OCI-LY7 (cell line): ENCODE measurements at regions not wholly inside any gene's neighbourhood (a gene's known extent, or its start where the extent isn't known, plus 50 kb on each side); places are given as distances from the start of the nearest gene placed in this dataset.
"Not testable (repeated sequence)": the region's sequence is repeated elsewhere in the genome, so short reads cannot be mapped to it uniquely, and the experiment has no call there.

ENCODE experiments used
- BruUV-seq: library from RNA; stranded (reverse); fragments of 400-500 nt; replicated peaks from 2 replicates; lab custom pipeline; 2021; lab: Mats Ljungman, UMichigan
- CTCF ChIA-PET: fragments of 300-600 bp; sonication (Branson Sonifier 250); formaldehyde crosslinking; loops from one replicate; lab custom pipeline; 2022; ENCODE audit warnings: antibody characterized with exemption; ENCODE audit not compliant: unreplicated experiment; lab: Charles Lee
- POLR2A ChIA-PET: fragments of 300-600 bp; sonication (Branson Sonifier 250); formaldehyde crosslinking; loops from one replicate; lab custom pipeline; 2022; ENCODE audit warnings: antibody characterized with exemption; lab: Charles Lee
- DNase-seq: peaks from one replicate; pipeline ENCODE4 v3.0.0-alpha.2; 2015; ENCODE audit warnings: low spot score
- H2AFZ ChIP-seq: fragments of 200-600 bp; sonication (generic), shearing (Covaris generic); 2 replicates; pipeline ENCODE4 v1.6.1; 2014; ENCODE audit warnings: mild to moderate bottlenecking, antibody characterized with exemption, low read length, moderate library complexity
- H3K27ac ChIP-seq: fragments of 200-600 bp; sonication (generic); 2 replicates; pipeline ENCODE4 v1.5.1; 2014; ENCODE audit warnings: mixed run types, low read depth, mild to moderate bottlenecking, moderate library complexity, low read length, inconsistent platforms; ENCODE audit not compliant: poor library complexity, severe bottlenecking
- H3K36me3 ChIP-seq: fragments of 200-600 bp; sonication (generic); 2 replicates; pipeline ENCODE4 v1.6.1; 2014; ENCODE audit warnings: mild to moderate bottlenecking, antibody characterized with exemption, low read length, moderate library complexity, mixed read lengths; ENCODE audit not compliant: insufficient read depth
- H3K4me1 ChIP-seq: fragments of 200-600 bp; sonication (generic); 2 replicates; pipeline ENCODE4 v1.5.1; 2014; ENCODE audit warnings: mild to moderate bottlenecking, low read length; ENCODE audit not compliant: insufficient read depth, poor library complexity, severe bottlenecking
- H3K4me2 ChIP-seq: fragments of 200-600 bp; sonication (generic); 2 replicates; pipeline ENCODE4 v1.6.1; 2014; ENCODE audit warnings: mild to moderate bottlenecking, low read length
- H3K4me3 ChIP-seq: fragments of 200-600 bp; sonication (generic); 2 replicates; pipeline ENCODE4 v1.5.1; 2014; ENCODE audit warnings: mild to moderate bottlenecking, low read depth, low read length; ENCODE audit not compliant: poor library complexity, severe bottlenecking
- H3K79me2 ChIP-seq: fragments of 200-600 bp; sonication (generic); 2 replicates; pipeline ENCODE4 v1.6.1; 2016; ENCODE audit warnings: low read depth, mild to moderate bottlenecking, low read length, moderate library complexity, mixed read lengths; ENCODE audit not compliant: insufficient read depth
- H3K9me2 ChIP-seq: fragments of 200-600 bp; sonication (generic); 2 replicates; pipeline ENCODE4 v1.6.1; 2016; ENCODE audit warnings: mild to moderate bottlenecking, low read length, mixed read lengths; ENCODE audit not compliant: insufficient read depth
- H3K9me3 ChIP-seq: fragments of 200-600 bp; sonication (generic); 2 replicates; pipeline ENCODE4 v1.6.1; 2014; ENCODE audit warnings: mild to moderate bottlenecking, mixed run types, low read length, mixed read lengths
- H4K20me1 ChIP-seq: fragments of 200-600 bp; sonication (generic); 2 replicates; pipeline ENCODE4 v1.6.1; 2014; ENCODE audit warnings: mild to moderate bottlenecking, antibody characterized with exemption, low read length, moderate library complexity, mixed read lengths; ENCODE audit not compliant: insufficient read depth
- CTCF ChIP-seq: fragments of 200-600 bp; sonication (generic); conservative IDR thresholded peaks from 2 replicates; pipeline ENCODE4 v1.5.1; 2014; ENCODE audit warnings: mild to moderate bottlenecking, antibody characterized with exemption, low read length, moderate library complexity, mixed read lengths
- EZH2phosphoT487 ChIP-seq: fragments of 200-600 bp; sonication (generic); IDR thresholded peaks from 2 replicates; pipeline ENCODE4 v1.6.1; 2018; ENCODE audit warnings: low read depth, borderline replicate concordance, mild to moderate bottlenecking, mixed run types, antibody characterized with exemption, low read length, moderate library complexity, mixed read lengths
- intact Hi-C: fragments of 100-400 bp; cut with micrococcal nuclease; formaldehyde crosslinking; loops from one replicate; pipeline ENCODE4 v1.10.0; 2022; ENCODE audit not compliant: unreplicated experiment

- H3K4me1 ChIP-seq: no peaks in the 10 kb centered on the region
- BruUV-seq: no TSS peak
- no peak overlapping the region for H3K27ac ChIP-seq
- TF ChIP-seq EZH2phosphoT487 (no peak), CTCF (no peak)
- ChIA-PET POLR2A (no interaction called here), CTCF (no interaction called here)
- no peaks in the 10 kb centered on the region for H3K36me3 ChIP-seq
- no peak overlapping the region for H2AFZ ChIP-seq
- no peaks in the 10 kb centered on the region for H3K9me3 ChIP-seq
- no peak overlapping the region for H3K4me2 ChIP-seq
- DNase-seq: no peak
- H4K20me1 ChIP-seq: no peaks in the 10 kb centered on the region
- no peak overlapping the region for H3K4me3 ChIP-seq
- H3K9me2 ChIP-seq: no peaks in the 10 kb centered on the region
- H3K79me2 ChIP-seq: no peaks in the 10 kb centered on the region
- intact Hi-C loops: no loop called here
Measured at GRCh38 chr3:103873897-103874545, 1439.2 kb downstream of the ZPLD1 start.

GRCh38 chr3:103881809-103882208 is 1447.0 kb downstream of the ZPLD1 start:
- H3K36me3 ChIP-seq, DNase-seq, BruUV-seq, H3K4me2 ChIP-seq, intact Hi-C loops, H2AFZ ChIP-seq, CTCF ChIA-PET, H3K9me3 ChIP-seq, H4K20me1 ChIP-seq, H3K9me2 ChIP-seq, H3K4me1 ChIP-seq, H3K79me2 ChIP-seq, H3K27ac ChIP-seq, H3K4me3 ChIP-seq: not testable (repeated sequence)
- POLR2A ChIA-PET: interaction anchor here (1.0 kb wide), 1 partner anchor 89 kb away, joined by 4 read pairs; no protein-coding TSS in a partner anchor

GRCh38 chr3:103889675-103890074 is 1454.9 kb downstream of the ZPLD1 start:
- H3K27ac ChIP-seq: no peak overlapping the region
- H4K20me1 ChIP-seq: no peaks in the 10 kb centered on the region
- H3K4me1 ChIP-seq: no peaks in the 10 kb centered on the region
- POLR2A ChIA-PET: no interaction called here
- no peak overlapping the region for H2AFZ ChIP-seq
- TF ChIP-seq CTCF: no peak
- no peak for TF ChIP-seq EZH2phosphoT487
- H3K9me2 ChIP-seq: no peaks in the 10 kb centered on the region
- CTCF ChIA-PET: no interaction called here
- BruUV-seq: no TSS peak
- no peaks in the 10 kb centered on the region for H3K79me2 ChIP-seq
- intact Hi-C loops: no loop called here
- H3K4me2 ChIP-seq: no peak overlapping the region
- H3K4me3 ChIP-seq: no peak overlapping the region
- H3K36me3 ChIP-seq: no peaks in the 10 kb centered on the region
- no peaks in the 10 kb centered on the region for H3K9me3 ChIP-seq
- DNase-seq: no peak
